NCI-H1694 treated with DMSO at 0.1 percent for 48 hours (cell line): ENCODE measurements at regions not wholly inside any gene's neighbourhood (a gene's known extent, or its start where the extent isn't known, plus 50 kb on each side); places are given as distances from the start of the nearest gene placed in this dataset.

Experiments
- DNase-seq: peaks from one replicate; lab custom pipeline; 2025; lab: John Stamatoyannopoulos, UW

GRCh38 chr20:12358655-12359009 lies 440.9 kb downstream of the BTBD3 start:
- no peak for DNase-seq

- no peak for DNase-seq
Observed at GRCh38 chr20:12371990-12372389, 454.3 kb downstream of the BTBD3 start.

GRCh38 chr20:12372557-12372956 lies 454.9 kb downstream of the BTBD3 start:
- no peak for DNase-seq

- DNase-seq = no peak
Observed at GRCh38 chr20:12375967-12376366, 458.3 kb downstream of the BTBD3 start.

GRCh38 chr20:12383821-12384220 lies 466.1 kb downstream of the BTBD3 start:
- DNase-seq = no peak

GRCh38 chr20:12386821-12387220 lies 469.1 kb downstream of the BTBD3 start:
- no peak for DNase-seq

- no peak for DNase-seq
Observed at GRCh38 chr20:12391099-12391498, 473.4 kb downstream of the BTBD3 start.

- DNase-seq = no peak
Observed at GRCh38 chr20:12394786-12395185, 477.1 kb downstream of the BTBD3 start.

GRCh38 chr20:12395353-12395752 lies 477.7 kb downstream of the BTBD3 start:
- no peak for DNase-seq

- no peak for DNase-seq
Observed at GRCh38 chr20:12395760-12396159, 478.1 kb downstream of the BTBD3 start.

GRCh38 chr20:12399110-12399836 lies 481.6 kb downstream of the BTBD3 start:
- DNase-seq = no peak

GRCh38 chr20:12404941-12405340 lies 487.2 kb downstream of the BTBD3 start:
- DNase-seq = no peak

- DNase-seq = no peak
Observed at GRCh38 chr20:12406978-12407377, 489.3 kb downstream of the BTBD3 start.

- no peak for DNase-seq
Observed at GRCh38 chr20:12409501-12409900, 491.8 kb downstream of the BTBD3 start.

- DNase-seq = no peak
Observed at GRCh38 chr20:12410783-12411182, 493.1 kb downstream of the BTBD3 start.

- no peak for DNase-seq
Observed at GRCh38 chr20:12411246-12411940, 493.7 kb downstream of the BTBD3 start.

- peak; percentile 46 for DNase-seq
Observed at GRCh38 chr20:12413116-12413515, 495.4 kb downstream of the BTBD3 start.

GRCh38 chr20:12414446-12415274 lies 497.0 kb downstream of the BTBD3 start:
- peak; percentile 33 for DNase-seq

GRCh38 chr20:12416281-12416680 lies 498.6 kb downstream of the BTBD3 start:
- no peak for DNase-seq

GRCh38 chr20:12433724-12434123 lies 516.0 kb downstream of the BTBD3 start:
- DNase-seq = no peak

- no peak for DNase-seq
Observed at GRCh38 chr20:12434672-12435071, 517.0 kb downstream of the BTBD3 start.

- DNase-seq = no peak
Observed at GRCh38 chr20:12435268-12435667, 517.6 kb downstream of the BTBD3 start.

- DNase-seq = no peak
Observed at GRCh38 chr20:12453711-12454110, 536.0 kb downstream of the BTBD3 start.
